Mucosa of rectum (tissue), 2 donors: ENCODE measurements at regions not wholly inside any gene's neighbourhood (a gene's known extent, or its start where the extent isn't known, plus 50 kb on each side); places are given as distances from the start of the nearest gene placed in this dataset.

Experiments used
- H3K27ac ChIP-seq, 2 donors: one replicate each; pipeline ENCODE4 v1.7.0; 2013; ENCODE audit warnings: inconsistent platforms in 2 of 2, low read depth in 2 of 2, low read length in 2 of 2
- H3K27me3 ChIP-seq, 2 donors: one replicate each; pipeline ENCODE4 v1.7.0; 2013; ENCODE audit warnings: low read length in 2 of 2; ENCODE audit not compliant: control insufficient read depth in 2 of 2, insufficient read depth in 2 of 2
- H3K36me3 ChIP-seq, 2 donors: one replicate each; pipeline ENCODE4 v1.7.0; 2013; ENCODE audit warnings: low read length in 2 of 2; ENCODE audit not compliant: control insufficient read depth in 2 of 2, insufficient read depth in 2 of 2
- H3K4me1 ChIP-seq, 2 donors: one replicate each; pipeline ENCODE4 v1.7.0; 2013; ENCODE audit warnings: low read length in 2 of 2, mild to moderate bottlenecking in 1 of 2; ENCODE audit not compliant: control insufficient read depth in 2 of 2, insufficient read depth in 2 of 2
- H3K4me3 ChIP-seq, 2 donors: one replicate each; pipeline ENCODE4 v1.7.0; 2013; ENCODE audit warnings: low read length in 2 of 2
- H3K9ac ChIP-seq, 2 donors: one replicate each; pipeline ENCODE4 v1.7.0; 2013; ENCODE audit warnings: low read length in 2 of 2, low read depth in 1 of 2, mild to moderate bottlenecking in 1 of 2
- H3K9me3 ChIP-seq, 2 donors: one replicate each; pipeline ENCODE4 v1.7.0; 2013; ENCODE audit warnings: low read length in 2 of 2; ENCODE audit not compliant: control insufficient read depth in 2 of 2
- donor health status: healthy.
- donor health status: Normal muscosa, but diverticular disease.

DNA sequence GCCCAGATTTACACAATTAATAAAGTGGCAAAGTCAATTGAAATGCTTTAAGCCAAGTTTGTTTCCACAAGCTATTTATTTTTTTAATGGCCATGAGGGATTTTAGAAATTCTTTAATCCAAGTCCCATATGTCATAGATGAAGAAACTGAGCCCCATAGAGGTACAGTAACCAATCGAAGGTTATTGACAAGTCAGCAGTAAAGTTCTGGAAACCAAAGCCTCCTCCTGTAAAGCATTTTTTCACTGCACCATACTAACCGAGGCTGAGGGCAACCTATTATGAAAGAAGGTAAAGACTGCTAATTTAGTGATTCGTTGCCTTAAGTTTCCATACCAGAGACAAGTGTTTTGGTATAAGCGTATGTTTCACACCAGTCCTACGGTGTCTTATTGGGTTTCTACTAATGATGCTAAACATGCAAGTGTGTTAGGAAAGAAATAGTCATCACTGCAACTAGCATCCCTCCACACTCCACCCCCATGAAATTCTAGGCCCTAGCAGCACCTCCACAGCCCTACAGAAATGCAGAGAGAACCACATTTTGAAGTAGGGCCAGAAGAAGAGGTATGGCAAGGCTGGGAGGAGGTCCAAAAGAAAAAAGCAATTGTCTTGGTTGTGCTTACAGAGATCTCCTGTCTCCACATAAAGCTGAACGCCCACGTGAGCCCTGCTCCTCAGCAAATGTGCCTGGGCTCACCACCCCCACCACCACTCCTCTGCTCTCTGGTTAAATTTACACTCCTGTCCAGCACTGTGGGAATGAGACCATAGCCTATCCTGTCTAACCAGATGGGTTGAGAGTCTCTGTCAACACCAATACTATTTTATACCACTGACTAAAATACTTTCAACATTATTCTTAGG is 271.1 kb upstream of the G2E3 start:
- Histone ChIP-seq H3K9me3 (no peaks in the 10 kb centered on the region), H3K36me3 (no peaks in the 10 kb centered on the region), H3K27ac (no peak overlapping the region), H3K9ac (no peak overlapping the region), H3K4me1 (no peaks in the 10 kb centered on the region), H3K27me3 (no peaks in the 10 kb centered on the region), H3K4me3 (no peak overlapping the region)

DNA sequence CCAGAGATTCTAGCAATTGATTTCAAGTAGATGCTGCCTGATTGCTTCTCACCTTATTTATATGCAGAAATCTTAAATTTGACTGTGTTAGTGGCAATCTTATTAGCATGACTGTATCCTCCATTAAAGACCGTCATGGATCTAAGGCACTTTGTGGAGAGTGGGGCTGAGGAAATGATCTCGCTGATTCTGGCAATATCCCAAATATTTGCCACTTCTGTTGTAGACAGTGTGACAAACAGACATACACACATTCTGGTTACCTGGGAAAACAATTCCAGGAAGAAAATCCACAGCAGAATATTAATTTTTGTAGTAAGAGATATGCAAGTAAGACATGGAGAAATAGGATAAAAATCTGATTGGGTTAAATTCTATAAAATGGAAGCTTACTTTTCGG is 269.0 kb upstream of the G2E3 start:
- no peak overlapping the region for H3K4me3 ChIP-seq
- H3K27me3 ChIP-seq, result no peaks in the 10 kb centered on the region
- H3K4me1 ChIP-seq, result no peaks in the 10 kb centered on the region
- H3K9me3 ChIP-seq, result no peaks in the 10 kb centered on the region
- no peak overlapping the region for H3K27ac ChIP-seq
- H3K36me3 ChIP-seq, result no peaks in the 10 kb centered on the region
- H3K9ac ChIP-seq, result no peak overlapping the region

DNA sequence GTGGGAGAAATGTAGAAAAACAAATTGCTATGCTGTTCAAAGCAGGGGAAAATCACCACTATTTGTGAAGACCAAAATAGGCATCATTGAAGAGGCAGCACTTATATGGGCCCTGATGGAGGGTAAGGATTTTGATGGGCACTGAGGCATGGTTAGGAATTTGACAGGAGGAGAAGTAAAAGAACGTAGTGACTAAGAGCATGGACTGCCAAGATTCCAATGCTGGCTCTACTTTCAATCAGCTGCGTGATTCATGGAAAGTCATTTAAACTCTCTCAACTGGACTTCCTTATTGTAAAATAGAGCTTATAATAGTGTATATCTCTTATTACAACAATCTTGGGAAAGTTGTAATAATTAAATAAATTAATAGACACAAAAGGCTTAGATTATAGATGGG is 267.7 kb upstream of the G2E3 start:
- Histone ChIP-seq H3K9me3 (no peaks in the 10 kb centered on the region), H3K4me3 (no peak overlapping the region), H3K9ac (no peak overlapping the region), H3K36me3 (no peaks in the 10 kb centered on the region), H3K27ac (no peak overlapping the region), H3K4me1 (no peaks in the 10 kb centered on the region), H3K27me3 (no peaks in the 10 kb centered on the region)

DNA sequence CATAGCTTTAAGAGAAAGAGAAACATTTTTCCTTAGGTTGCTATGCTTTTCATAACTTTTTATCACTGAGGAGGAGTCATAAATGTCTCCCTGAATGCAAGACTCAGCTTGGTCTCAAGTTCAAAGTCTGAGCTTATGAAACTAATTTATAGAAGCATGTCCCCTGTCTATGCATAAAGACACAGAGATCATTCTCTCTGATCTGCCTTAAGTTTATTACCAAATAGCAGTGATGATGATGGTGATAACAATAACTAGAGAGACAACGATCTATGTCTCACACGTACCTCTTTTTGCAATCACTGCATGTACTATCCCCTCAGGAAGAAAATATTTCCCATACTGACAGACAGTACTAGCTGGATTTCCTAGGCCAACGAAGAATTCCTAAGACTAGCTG is 266.4 kb upstream of the G2E3 start:
- Histone ChIP-seq H3K9ac (no peak overlapping the region), H3K36me3 (no peaks in the 10 kb centered on the region), H3K27ac (no peak overlapping the region), H3K9me3 (no peaks in the 10 kb centered on the region), H3K4me3 (no peak overlapping the region), H3K27me3 (no peaks in the 10 kb centered on the region), H3K4me1 (no peaks in the 10 kb centered on the region)

DNA sequence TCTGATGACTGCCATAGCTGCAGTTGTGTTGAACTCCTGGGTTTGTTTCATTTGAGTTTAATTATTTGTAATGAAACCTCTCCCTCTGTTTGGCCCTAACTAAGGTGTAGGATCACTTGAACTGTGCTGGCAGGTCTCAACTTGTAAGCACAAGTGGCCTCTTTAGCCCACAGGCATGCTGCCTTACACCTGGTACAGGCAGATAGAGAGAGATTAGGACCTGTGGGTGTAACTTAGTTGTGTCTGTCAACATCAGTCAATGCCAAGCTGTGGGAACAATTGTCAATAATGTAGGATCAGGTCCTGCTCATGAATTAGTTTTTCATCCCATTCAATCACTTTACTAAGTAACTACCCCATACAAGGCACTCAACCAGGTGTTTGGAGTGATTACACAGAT is 263.0 kb upstream of the G2E3 start:
- Histone ChIP-seq H3K9me3 (no peaks in the 10 kb centered on the region), H3K27me3 (no peaks in the 10 kb centered on the region), H3K36me3 (no peaks in the 10 kb centered on the region), H3K4me3 (no peak overlapping the region), H3K27ac (no peak overlapping the region), H3K4me1 (no peaks in the 10 kb centered on the region), H3K9ac (no peak overlapping the region)

DNA sequence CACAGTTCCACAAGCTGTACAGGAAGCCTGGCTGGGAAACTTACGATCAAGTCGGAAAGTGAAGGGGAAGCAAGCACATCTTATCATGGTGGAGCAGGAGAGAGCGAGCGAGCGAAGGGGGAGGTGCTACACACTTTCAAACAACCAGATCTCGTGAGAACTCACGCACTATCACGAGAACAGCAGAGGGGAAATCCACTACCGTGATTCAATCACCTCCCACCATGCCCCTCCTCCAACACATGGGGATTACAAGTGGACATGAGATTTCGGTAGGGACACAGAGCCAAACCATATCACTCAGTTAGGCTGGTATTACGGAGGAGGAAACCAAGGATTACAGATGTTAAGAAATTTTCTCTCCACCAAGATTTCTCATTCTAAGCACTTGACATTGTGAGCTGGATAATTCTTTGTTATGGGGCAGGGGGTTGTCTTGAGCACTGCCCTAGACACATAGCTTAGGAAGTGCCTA is 262.0 kb upstream of the G2E3 start:
- no peak overlapping the region for H3K9ac ChIP-seq
- no peaks in the 10 kb centered on the region for H3K27me3 ChIP-seq
- H3K4me1 ChIP-seq, result no peaks in the 10 kb centered on the region
- no peak overlapping the region for H3K27ac ChIP-seq
- H3K36me3 ChIP-seq, result no peaks in the 10 kb centered on the region
- H3K4me3 ChIP-seq, result no peak overlapping the region
- H3K9me3 ChIP-seq, result no peaks in the 10 kb centered on the region

DNA sequence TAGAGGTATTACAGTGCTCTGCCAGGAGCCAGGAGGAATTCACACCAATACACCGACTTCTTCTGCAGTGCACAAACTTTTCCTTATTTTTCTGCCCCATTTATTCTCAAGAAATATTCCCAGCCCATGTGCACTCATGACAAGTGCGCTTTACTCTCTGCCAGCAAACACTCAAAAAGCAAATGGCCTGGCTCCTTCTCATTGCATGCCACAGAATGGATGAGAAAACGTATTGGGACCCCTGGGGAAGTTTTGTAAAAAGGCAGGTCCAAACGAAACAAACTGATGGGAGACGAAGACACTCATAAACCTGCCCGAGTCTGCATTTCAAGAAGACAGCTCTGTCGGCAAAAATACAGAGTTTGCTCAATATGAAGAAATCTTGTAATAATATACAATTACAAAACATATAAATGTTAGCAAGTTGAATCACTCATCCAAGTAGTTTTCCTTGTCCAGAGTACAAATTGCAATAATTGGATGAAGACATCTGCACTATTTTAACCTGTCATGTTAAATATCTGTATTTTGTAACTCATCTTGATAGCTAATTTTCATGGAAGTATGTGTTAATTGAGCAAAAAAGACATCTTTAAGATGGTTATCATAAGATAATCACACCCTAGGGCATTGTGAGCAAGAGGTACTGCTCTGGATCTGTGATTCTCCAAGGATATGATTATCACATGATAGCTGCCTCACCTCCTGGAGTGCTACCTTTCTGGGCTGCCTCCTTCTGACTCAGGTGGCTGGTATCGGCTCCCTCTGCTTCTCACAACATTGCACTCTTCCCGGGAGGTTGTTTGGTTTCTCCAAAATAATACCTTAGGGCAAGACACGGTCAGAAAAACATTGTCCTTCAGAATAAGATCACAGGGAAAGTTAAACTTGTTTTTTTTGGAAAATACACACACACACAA is 260.8 kb upstream of the G2E3 start:
- H3K4me1 ChIP-seq, result no peaks in the 10 kb centered on the region
- H3K27ac ChIP-seq, result no peak overlapping the region
- H3K4me3 ChIP-seq, result no peak overlapping the region
- no peaks in the 10 kb centered on the region for H3K36me3 ChIP-seq
- no peaks in the 10 kb centered on the region for H3K27me3 ChIP-seq
- no peak overlapping the region for H3K9ac ChIP-seq
- no peaks in the 10 kb centered on the region for H3K9me3 ChIP-seq

DNA sequence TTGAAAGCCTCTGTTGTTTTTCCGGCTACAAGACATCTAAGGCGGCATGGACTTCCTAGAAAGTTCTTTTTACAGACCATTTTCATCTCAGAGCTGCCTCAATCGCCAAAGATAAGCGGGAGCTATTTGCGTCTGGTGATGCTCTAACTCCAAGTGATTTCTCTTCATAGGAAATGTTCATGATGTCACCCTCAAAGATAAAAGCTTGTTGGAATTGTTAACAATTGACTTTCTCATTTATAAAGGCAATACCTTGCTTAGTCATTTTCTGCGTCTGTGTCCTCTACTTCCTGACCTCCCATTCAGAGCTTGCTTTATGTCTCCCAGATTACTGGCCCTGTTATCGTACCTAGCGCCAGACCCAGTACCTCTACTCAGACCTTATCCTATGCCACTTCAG is 259.0 kb upstream of the G2E3 start:
- H3K4me3 ChIP-seq, result no peak overlapping the region
- H3K9me3 ChIP-seq, result no peaks in the 10 kb centered on the region
- no peaks in the 10 kb centered on the region for H3K36me3 ChIP-seq
- H3K4me1 ChIP-seq, result no peaks in the 10 kb centered on the region
- no peak overlapping the region for H3K27ac ChIP-seq
- no peaks in the 10 kb centered on the region for H3K27me3 ChIP-seq
- H3K9ac ChIP-seq, result no peak overlapping the region

DNA sequence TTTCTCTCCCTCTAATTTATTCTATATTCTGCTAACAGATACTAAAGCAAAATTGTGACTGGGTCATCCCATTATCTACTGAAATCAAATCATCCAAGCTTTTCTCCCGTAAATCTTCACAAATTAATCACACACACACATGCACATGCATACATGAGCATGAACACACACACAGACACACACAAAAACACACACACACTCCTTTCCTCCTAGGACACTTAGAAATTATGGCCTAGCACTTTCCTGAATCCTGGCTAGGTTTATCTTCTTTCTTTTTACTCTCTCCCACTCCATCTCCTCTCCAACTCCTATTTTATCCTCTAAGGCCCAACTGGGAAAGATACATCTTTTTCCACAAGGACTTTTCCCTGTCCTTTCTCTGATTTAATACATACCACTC is 255.6 kb upstream of the G2E3 start:
- no peaks in the 10 kb centered on the region for H3K36me3 ChIP-seq
- H3K9me3 ChIP-seq, result no peaks in the 10 kb centered on the region
- no peak overlapping the region for H3K9ac ChIP-seq

DNA sequence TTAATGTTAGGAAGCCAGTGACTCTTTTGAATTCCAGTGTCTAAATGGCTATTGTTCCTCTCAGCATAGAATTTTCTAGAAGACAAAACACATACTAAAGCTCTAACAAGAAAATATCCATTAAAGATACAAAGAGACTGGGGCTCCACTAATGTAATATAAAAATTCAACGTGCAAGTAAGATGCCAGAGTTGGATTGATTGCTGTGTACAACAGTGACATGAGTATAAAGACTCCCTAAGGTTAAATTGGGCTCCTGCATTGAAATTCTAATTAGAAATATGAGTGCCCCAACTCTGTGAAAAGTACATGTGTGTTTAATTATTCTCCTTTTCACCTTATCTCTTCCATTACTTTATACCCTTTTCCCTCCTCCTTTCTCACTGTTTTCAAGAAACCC is 253.6 kb upstream of the G2E3 start:
- no peak overlapping the region for H3K4me3 ChIP-seq
- no peaks in the 10 kb centered on the region for H3K36me3 ChIP-seq
- no peaks in the 10 kb centered on the region for H3K4me1 ChIP-seq
- H3K27ac ChIP-seq, result no peak overlapping the region
- no peaks in the 10 kb centered on the region for H3K27me3 ChIP-seq
- no peaks in the 10 kb centered on the region for H3K9me3 ChIP-seq
- no peak overlapping the region for H3K9ac ChIP-seq

More for the DNA sequence above, 255.6 kb upstream of the G2E3 start:
- Histone ChIP-seq H3K27ac (no peak overlapping the region), H3K4me3 (no peak overlapping the region), H3K4me1 (no peaks in the 10 kb centered on the region), H3K27me3 (no peaks in the 10 kb centered on the region)
